IMR-90 (cell line): ENCODE measurements at regions not wholly inside any gene's neighbourhood (a gene's known extent, or its start where the extent isn't known, plus 50 kb on each side); places are given as distances from the start of the nearest gene placed in this dataset.

Experiments used
- ATAC-seq: fragments of 200-7000 bp; cut with Tn5 transposase; 2 replicates; pipeline ENCODE4 v1.9.1; 2020; ENCODE audit warnings: low read depth, mild to moderate bottlenecking, moderate library complexity
- BruUV-seq: library from RNA; stranded (reverse); fragments of 400-500 nt; replicated peaks from 2 replicates; lab custom pipeline; 2021; lab: Mats Ljungman, UMichigan
- CTCF ChIA-PET: fragments of 300-600 bp; formaldehyde crosslinking; extraction: SDS; loops from one replicate; lab custom pipeline; 2021; ENCODE audit warnings: antibody characterized with exemption; lab: Yijun Ruan, JAX
- POLR2A ChIA-PET: fragments of 300-600 bp; sonication (Branson Sonifier 250); formaldehyde crosslinking; loops from one replicate; lab custom pipeline; 2022; ENCODE audit warnings: antibody characterized with exemption; ENCODE audit not compliant: unreplicated experiment; lab: Charles Lee
- DNase-seq: peaks from one replicate; pipeline ENCODE4 v3.0.0; 2013
- H2AFZ ChIP-seq: replicated peaks from 2 replicates; pipeline ENCODE3; 2013; ENCODE audit warnings: low read length, mild to moderate bottlenecking; ENCODE audit not compliant: poor library complexity
- H2AK5ac ChIP-seq: 2 replicates; pipeline ENCODE4 v1.6.1; 2013; ENCODE audit warnings: low read depth, low read length, inconsistent platforms
- H2AK9ac ChIP-seq: replicated peaks from 2 replicates; pipeline ENCODE3; 2013; ENCODE audit warnings: mild to moderate bottlenecking, low read depth, low read length, moderate library complexity; ENCODE audit not compliant: poor library complexity
- H2BK120ac ChIP-seq: 2 replicates; pipeline ENCODE4 v1.6.1; 2013; ENCODE audit warnings: low read depth, low read length, inconsistent platforms
- H2BK15ac ChIP-seq: 3 replicates; pipeline ENCODE4 v1.6.1; 2013; ENCODE audit warnings: low read depth, low read length, inconsistent platforms
- H2BK20ac ChIP-seq: 2 replicates; pipeline ENCODE4 v1.6.1; 2013; ENCODE audit warnings: low read depth, mild to moderate bottlenecking, inconsistent platforms, low read length, moderate library complexity
- H2BK5ac ChIP-seq: 2 replicates; pipeline ENCODE4 v1.6.1; 2013; ENCODE audit warnings: mild to moderate bottlenecking, low read depth, low read length, inconsistent platforms; ENCODE audit not compliant: poor library complexity, severe bottlenecking
- H3K14ac ChIP-seq: replicated peaks from 2 replicates; pipeline ENCODE4 v1.6.1; 2013; ENCODE audit warnings: low read depth, low read length, inconsistent platforms
- H3K18ac ChIP-seq: 2 replicates; pipeline ENCODE4 v1.6.1; 2013; ENCODE audit warnings: low read depth, low read length, control low read depth
- H3K23ac ChIP-seq: 2 replicates; pipeline ENCODE4 v1.6.1; 2013; ENCODE audit warnings: low read depth, low read length, inconsistent platforms
- H3K27ac ChIP-seq: 2 replicates; pipeline ENCODE4 v1.5.1; 2013; ENCODE audit warnings: mild to moderate bottlenecking, control low read depth, low read length; ENCODE audit not compliant: insufficient read depth
- H3K27me3 ChIP-seq: 2 replicates; pipeline ENCODE4 v1.6.1; 2013; ENCODE audit warnings: low read length; ENCODE audit not compliant: control insufficient read depth, insufficient read depth
- H3K36me3 ChIP-seq: 2 replicates; pipeline ENCODE4 v1.6.1; 2013; ENCODE audit warnings: low read length, mixed read lengths; ENCODE audit not compliant: control insufficient read depth, insufficient read depth
- H3K4ac ChIP-seq: 2 replicates; pipeline ENCODE4 v1.6.1; 2013; ENCODE audit warnings: low read depth, low read length, inconsistent platforms
- H3K4me1 ChIP-seq: 2 replicates; pipeline ENCODE4 v1.6.1; 2013; ENCODE audit warnings: low read length, mixed read lengths; ENCODE audit not compliant: control insufficient read depth, insufficient read depth
- H3K4me2 ChIP-seq: 2 replicates; pipeline ENCODE4 v1.6.1; 2013; ENCODE audit warnings: low read depth, mild to moderate bottlenecking, control low read depth, low read length, moderate library complexity
- H3K4me3 ChIP-seq: 2 replicates; pipeline ENCODE4 v1.5.1; 2013; ENCODE audit warnings: low read depth, mild to moderate bottlenecking, control low read depth, low read length, moderate library complexity; ENCODE audit not compliant: insufficient read depth
- H3K56ac ChIP-seq: 2 replicates; pipeline ENCODE4 v1.6.1; 2013; ENCODE audit warnings: low read length, inconsistent platforms; ENCODE audit not compliant: insufficient read depth; ENCODE audit errors: extremely low read depth
- H3K79me1 ChIP-seq, 2 experiments: 2 replicates each; pipeline ENCODE4 v1.6.1; 2013; ENCODE audit warnings: low read length in 2 of 2, inconsistent platforms in 1 of 2, low read depth in 1 of 2
- H3K9ac ChIP-seq: 2 replicates; pipeline ENCODE4 v1.6.1; 2013; ENCODE audit warnings: low read depth, low read length, control low read depth
- H3K9me1 ChIP-seq: 2 replicates; pipeline ENCODE4 v1.6.1; 2013; ENCODE audit warnings: low read length, inconsistent platforms; ENCODE audit not compliant: insufficient read depth
- H3K9me3 ChIP-seq: 2 replicates; pipeline ENCODE4 v1.6.1; 2013; ENCODE audit warnings: low read length; ENCODE audit not compliant: control insufficient read depth, insufficient read depth
- H4K20me1 ChIP-seq: 2 replicates; pipeline ENCODE4 v1.6.1; 2013; ENCODE audit warnings: low read length, inconsistent platforms; ENCODE audit not compliant: insufficient read depth
- H4K5ac ChIP-seq: 2 replicates; pipeline ENCODE4 v1.6.1; 2013; ENCODE audit warnings: mild to moderate bottlenecking, low read depth, low read length, control low read depth
- H4K8ac ChIP-seq, 2 experiments: 2 replicates each; pipeline ENCODE4 v1.6.1; 2013; ENCODE audit warnings: low read depth in 2 of 2, low read length in 2 of 2, control low read depth in 1 of 2, inconsistent platforms in 1 of 2
- H4K91ac ChIP-seq: 2 replicates; pipeline ENCODE4 v1.6.1; 2013; ENCODE audit warnings: low read depth, low read length, inconsistent platforms; ENCODE audit not compliant: insufficient read depth
- BHLHE40 ChIP-seq: fragments of 150-350 bp; IDR thresholded peaks from 2 replicates; pipeline ENCODE4 v1.6.1; 2016; ENCODE audit warnings: mild to moderate bottlenecking, low read depth, low read length
- CEBPB ChIP-seq: IDR thresholded peaks from 2 replicates; pipeline ENCODE4 v1.6.1; 2012; ENCODE audit warnings: low read depth, low read length, improper control_type of control experiment
- CHD1 ChIP-seq: IDR thresholded peaks from 2 replicates; pipeline ENCODE4 v1.6.1; 2012; ENCODE audit warnings: low read depth, low read length, improper control_type of control experiment
- CTCF ChIP-seq: conservative IDR thresholded peaks from 2 replicates; pipeline ENCODE4 v1.5.1; 2012; ENCODE audit warnings: mild to moderate bottlenecking, low read depth, low read length, improper control_type of control experiment
- ELK1 ChIP-seq: fragments of 150-350 bp; IDR thresholded peaks from 2 replicates; pipeline ENCODE4 v1.6.1; 2016; ENCODE audit warnings: low read depth, mild to moderate bottlenecking, low read length, moderate library complexity, borderline replicate concordance
- FOS ChIP-seq: fragments of 150-350 bp; IDR thresholded peaks from 2 replicates; pipeline ENCODE4 v1.6.1; 2016; ENCODE audit warnings: low read depth, low read length
- MAFK ChIP-seq: IDR thresholded peaks from 2 replicates; pipeline ENCODE4 v1.6.1; 2012; ENCODE audit warnings: low read depth, low read length, improper control_type of control experiment
- MAZ ChIP-seq: IDR thresholded peaks from 2 replicates; pipeline ENCODE4 v1.6.1; 2012; ENCODE audit warnings: low read depth, mild to moderate bottlenecking, low read length, improper control_type of control experiment, moderate library complexity, borderline replicate concordance
- MXI1 ChIP-seq: IDR thresholded peaks from 2 replicates; pipeline ENCODE4 v1.6.1; 2012; ENCODE audit warnings: low read depth, mild to moderate bottlenecking, low read length, moderate library complexity, borderline replicate concordance
- NFE2L2 ChIP-seq: fragments of 150-350 bp; IDR thresholded peaks from 2 replicates; pipeline ENCODE4 v1.6.1; 2016; ENCODE audit warnings: low read depth, mild to moderate bottlenecking, low read length
- POLR2A ChIP-seq: IDR thresholded peaks from 2 replicates; pipeline ENCODE4 v1.6.1; 2012; ENCODE audit warnings: mild to moderate bottlenecking, low read depth, low read length
- RAD21 ChIP-seq: IDR thresholded peaks from 2 replicates; pipeline ENCODE4 v1.6.1; 2012; ENCODE audit warnings: low read length, improper control_type of control experiment
- RCOR1 ChIP-seq: IDR thresholded peaks from 2 replicates; pipeline ENCODE4 v1.6.1; 2012; ENCODE audit warnings: mild to moderate bottlenecking, low read length, improper control_type of control experiment; ENCODE audit not compliant: insufficient replicate concordance
- RFX5 ChIP-seq: IDR thresholded peaks from 2 replicates; pipeline ENCODE4 v1.8.0; 2012; ENCODE audit warnings: low read depth, mild to moderate bottlenecking, low read length, moderate library complexity
- SMC3 ChIP-seq: fragments of 150-350 bp; IDR thresholded peaks from 2 replicates; pipeline ENCODE4 v1.6.1; 2016; ENCODE audit warnings: low read depth, mild to moderate bottlenecking, antibody characterized with exemption, low read length, moderate library complexity
- USF2 ChIP-seq: fragments of 150-350 bp; IDR thresholded peaks from 2 replicates; pipeline ENCODE4 v1.6.1; 2017; ENCODE audit warnings: mild to moderate bottlenecking, antibody characterized with exemption, low read length, low read depth
- WGBS, 2 experiments: methylation state at CpG; one replicate each; pipeline versions ENCODE4 v1.1.5 to v1.1.7; 2013; ENCODE audit warnings: missing lambda C conversion rate in 2 of 2; ENCODE audit not compliant: insufficient read length in 1 of 2; ENCODE audit errors: extremely low coverage in 2 of 2; 5-methylcytosine and 5-hydroxymethylcytosine counted together
- dilution Hi-C: fragments of 300-500 bp; cut with HindIII; formaldehyde crosslinking; loops from one replicate; pipeline ENCODE4 v1.14.3; 2018; ENCODE audit warnings: low sequenced_read_pairs; ENCODE audit not compliant: unreplicated experiment
- in situ Hi-C: fragments of 300-500 bp; cut with MboI; formaldehyde crosslinking; loops from 3 replicates; pipeline ENCODE4 v1.14.3; 2019; ENCODE audit warnings: low sequenced_read_pairs, inconsistent platforms, mixed read lengths
- intact Hi-C: fragments of 100-400 bp; cut with micrococcal nuclease; formaldehyde crosslinking; loops from 2 replicates; pipeline ENCODE4 v1.10.0; 2022

GRCh38 chr17:59494757-59495368 lies 70.5 kb upstream of the DHX40 start:
- Histone ChIP-seq H3K9me3 (peaks cover 4% of the 10 kb centered on the region), H3K4ac (no peak overlapping the region), H4K20me1 (no peaks in the 10 kb centered on the region), H3K56ac (no peak overlapping the region), H3K4me1 (no peaks in the 10 kb centered on the region), H3K36me3 (no peaks in the 10 kb centered on the region), H4K5ac (no peak overlapping the region), H4K91ac (no peak overlapping the region), H2BK20ac (no peak overlapping the region), H2BK120ac (no peak overlapping the region), H2AK5ac (no peak overlapping the region), H3K9me1 (no peaks in the 10 kb centered on the region), H3K14ac (no peak overlapping the region), H3K27ac (no peak overlapping the region), H2BK5ac (no peak overlapping the region), H3K18ac (no peak overlapping the region), H3K4me2 (no peak overlapping the region), H4K8ac (no peak overlapping the region), H3K79me1 (no peaks in the 10 kb centered on the region), H3K23ac (no peak overlapping the region), H2AFZ (no peak overlapping the region), H3K9ac (no peak overlapping the region), H3K4me3 (no peak overlapping the region), H3K27me3 (peaks cover 16% of the 10 kb centered on the region), H2AK9ac (no peak overlapping the region), H2BK15ac (no peak overlapping the region)
- ChIA-PET POLR2A (no interaction called here), CTCF (no interaction called here)
- TF ChIP-seq CTCF, result no peak
- no peak for TF ChIP-seq CHD1
- no peak for TF ChIP-seq USF2
- TF ChIP-seq NFE2L2, result no peak
- no peak for TF ChIP-seq MAFK
- no peak for TF ChIP-seq RAD21
- TF ChIP-seq CEBPB, result no peak
- no peak for TF ChIP-seq ELK1
- TF ChIP-seq BHLHE40, result no peak
- TF ChIP-seq MXI1, result no peak
- no peak for TF ChIP-seq RCOR1
- TF ChIP-seq MAZ, result no peak
- TF ChIP-seq POLR2A, result no peak
- no peak for TF ChIP-seq FOS
- no peak for TF ChIP-seq RFX5
- TF ChIP-seq SMC3, result no peak
- dilution Hi-C loops, result no loop called here
- intact Hi-C loops, result no loop called here
- in situ Hi-C loops, result no loop called here
- ATAC-seq (no peak), DNase-seq (no peak)
- WGBS, 2 experiments, result 63% methylated on average over 11 of the region's 12 CpGs; no CpG with 5 or more reads in 1 of the 2 experiments
- no TSS peak for BruUV-seq
